ENCODE measurements at regions not wholly inside any gene's neighbourhood (a gene's known extent, or its start where the extent isn't known, plus 50 kb on each side); places are given as distances from the start of the nearest gene placed in this dataset.

DNA sequence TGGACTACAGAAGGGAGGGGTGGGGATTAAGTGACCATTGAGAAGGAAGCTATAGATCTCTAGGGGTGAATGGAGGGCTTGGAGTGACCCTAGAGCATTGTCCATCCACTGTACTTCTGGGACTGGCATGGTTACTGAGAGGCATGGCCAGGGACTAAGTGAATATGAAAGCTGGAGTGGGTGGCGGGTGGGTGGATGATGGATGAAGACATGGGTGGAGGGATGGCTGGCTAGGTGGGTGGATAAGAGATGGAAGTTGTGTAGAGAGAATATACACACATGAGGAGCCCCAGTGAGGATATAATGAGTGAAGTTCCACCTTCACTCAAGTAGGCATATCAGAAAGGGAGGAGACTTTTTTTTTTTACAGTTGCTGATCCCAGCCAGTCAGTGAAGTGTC lies 65.5 kb upstream of the NRXN3 start:
- Histone ChIP-seq H3K36me3 (no peaks in the 10 kb centered on the region), H3K4me3 (no peak overlapping the region), H3K27me3 (replicated peaks; ENCODE audit: insufficient read depth) (no peaks in the 10 kb centered on the region), H3K9me3 (no peaks in the 10 kb centered on the region), H3K27ac (no peak overlapping the region), H3K4me1 (replicated peaks) (no peaks in the 10 kb centered on the region)
- TF ChIP-seq, protein P1, sequence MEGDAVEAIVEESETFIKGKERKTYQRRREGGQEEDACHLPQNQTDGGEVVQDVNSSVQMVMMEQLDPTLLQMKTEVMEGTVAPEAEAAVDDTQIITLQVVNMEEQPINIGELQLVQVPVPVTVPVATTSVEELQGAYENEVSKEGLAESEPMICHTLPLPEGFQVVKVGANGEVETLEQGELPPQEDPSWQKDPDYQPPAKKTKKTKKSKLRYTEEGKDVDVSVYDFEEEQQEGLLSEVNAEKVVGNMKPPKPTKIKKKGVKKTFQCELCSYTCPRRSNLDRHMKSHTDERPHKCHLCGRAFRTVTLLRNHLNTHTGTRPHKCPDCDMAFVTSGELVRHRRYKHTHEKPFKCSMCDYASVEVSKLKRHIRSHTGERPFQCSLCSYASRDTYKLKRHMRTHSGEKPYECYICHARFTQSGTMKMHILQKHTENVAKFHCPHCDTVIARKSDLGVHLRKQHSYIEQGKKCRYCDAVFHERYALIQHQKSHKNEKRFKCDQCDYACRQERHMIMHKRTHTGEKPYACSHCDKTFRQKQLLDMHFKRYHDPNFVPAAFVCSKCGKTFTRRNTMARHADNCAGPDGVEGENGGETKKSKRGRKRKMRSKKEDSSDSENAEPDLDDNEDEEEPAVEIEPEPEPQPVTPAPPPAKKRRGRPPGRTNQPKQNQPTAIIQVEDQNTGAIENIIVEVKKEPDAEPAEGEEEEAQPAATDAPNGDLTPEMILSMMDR (IDR thresholded peaks at IDR 0.05): no peak
- TF ChIP-seq POLR2AphosphoS5 (IDR thresholded peaks at IDR 0.05) (no peak), POLR2A (IDR thresholded peaks at IDR 0.05) (no peak)
- 94% methylated on average over 1 of the region's 1 CpG for WGBS
- DNase-seq (ENCODE audit: low spot score): no peak
- intact Hi-C loops (cut with DNase I): no loop called here

DNA sequence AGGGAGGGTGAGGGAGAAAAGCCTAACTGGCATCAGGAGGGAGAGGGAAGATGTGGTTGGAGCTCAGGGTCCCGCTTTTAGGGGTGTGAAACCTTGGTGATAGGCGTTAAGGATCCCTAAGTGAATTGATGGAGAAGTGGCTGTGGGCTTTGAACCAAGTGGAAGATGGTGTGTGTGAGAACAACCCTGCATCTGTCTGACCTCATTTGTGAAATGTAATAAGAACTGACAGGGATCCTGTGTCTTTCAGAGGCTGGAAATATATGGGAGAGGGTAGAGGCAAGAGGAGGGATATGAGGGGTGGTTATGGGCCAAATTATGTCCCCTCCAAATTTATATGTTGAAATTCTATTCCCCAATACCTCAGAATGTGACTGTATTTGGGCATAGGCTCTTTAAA lies 63.8 kb upstream of the NRXN3 start:
- Histone ChIP-seq H3K4me3 (no peak overlapping the region), H3K36me3 (no peaks in the 10 kb centered on the region), H3K27me3 (replicated peaks; ENCODE audit: insufficient read depth) (no peaks in the 10 kb centered on the region), H3K9me3 (no peaks in the 10 kb centered on the region), H3K4me1 (replicated peaks) (no peaks in the 10 kb centered on the region), H3K27ac (no peak overlapping the region)
- no peak for TF ChIP-seq POLR2A (IDR thresholded peaks at IDR 0.05)
- TF ChIP-seq POLR2AphosphoS5 (IDR thresholded peaks at IDR 0.05): no peak
- TF ChIP-seq, protein P1 (IDR thresholded peaks at IDR 0.05): no peak
- intact Hi-C loops (cut with DNase I): no loop called here
- no peak for DNase-seq (ENCODE audit: low spot score)
- 81% methylated on average over 2 of the region's 2 CpGs for WGBS

DNA sequence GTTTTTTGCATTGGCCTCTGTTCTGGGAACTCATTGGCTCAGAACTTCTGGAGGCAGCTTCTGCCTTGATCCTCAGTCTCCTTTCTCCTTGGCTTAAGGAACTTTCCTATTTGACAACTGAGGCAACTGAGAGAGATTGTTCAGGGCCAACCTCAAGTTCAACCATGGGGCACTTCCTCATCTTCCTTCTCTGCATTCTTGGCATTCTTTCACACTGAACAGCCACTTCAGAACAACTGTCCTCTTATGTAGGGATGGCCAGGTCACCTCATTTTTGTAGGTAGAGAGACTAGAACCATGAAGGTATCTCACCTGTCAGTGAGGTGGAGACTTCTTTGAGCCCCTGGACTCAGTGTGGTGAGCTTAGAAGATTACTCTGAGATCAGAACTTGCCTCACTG lies 63.0 kb upstream of the NRXN3 start:
- DNase-seq (ENCODE audit: low spot score): no peak
- H3K4me3 ChIP-seq: no peak overlapping the region
- no peak overlapping the region for H3K27ac ChIP-seq
- no peaks in the 10 kb centered on the region for H3K36me3 ChIP-seq
- intact Hi-C loops (cut with DNase I): no loop called here
- H3K4me1 ChIP-seq (replicated peaks): no peaks in the 10 kb centered on the region
- H3K27me3 ChIP-seq (replicated peaks; ENCODE audit: insufficient read depth): no peaks in the 10 kb centered on the region
- TF ChIP-seq, protein P1 (IDR thresholded peaks at IDR 0.05): no peak
- no peak for TF ChIP-seq POLR2A (IDR thresholded peaks at IDR 0.05)
- no peak for TF ChIP-seq POLR2AphosphoS5 (IDR thresholded peaks at IDR 0.05)
- H3K9me3 ChIP-seq: no peaks in the 10 kb centered on the region

DNA sequence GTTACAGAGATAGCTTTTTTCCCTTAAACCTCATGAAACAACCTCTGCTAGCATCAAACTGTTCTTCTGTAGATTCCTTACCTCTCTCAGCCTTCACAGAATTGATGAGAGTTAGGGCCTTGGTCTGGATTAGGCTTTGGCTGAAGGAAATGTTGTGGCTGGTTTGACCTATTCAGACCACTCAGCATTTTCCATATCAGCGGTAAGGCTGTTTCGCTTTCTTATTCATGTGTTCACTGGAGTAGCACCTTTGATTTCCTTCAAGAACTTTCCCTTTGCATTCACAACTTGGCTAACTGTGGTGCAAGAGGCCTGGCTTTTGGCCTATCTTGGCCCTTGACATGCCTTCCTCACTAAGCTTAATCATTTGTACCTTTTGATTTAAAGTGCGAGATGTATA lies 50.7 kb upstream of the NRXN3 start:
- no peak for DNase-seq (ENCODE audit: low spot score)
- Histone ChIP-seq H3K4me1 (replicated peaks) (no peaks in the 10 kb centered on the region), H3K27me3 (replicated peaks; ENCODE audit: insufficient read depth) (no peaks in the 10 kb centered on the region), H3K4me3 (no peak overlapping the region), H3K27ac (no peak overlapping the region), H3K36me3 (no peaks in the 10 kb centered on the region), H3K9me3 (no peaks in the 10 kb centered on the region)
- TF ChIP-seq, protein P1 (IDR thresholded peaks at IDR 0.05): no peak
- TF ChIP-seq POLR2A (IDR thresholded peaks at IDR 0.05) (no peak), POLR2AphosphoS5 (IDR thresholded peaks at IDR 0.05) (no peak)
- 96% methylated on average over 3 of the region's 3 CpGs for WGBS
- intact Hi-C loops (cut with DNase I): no loop called here
